ENCODE measurements at regions not wholly inside any gene's neighbourhood (a gene's known extent, or its start where the extent isn't known, plus 50 kb on each side); places are given as distances from the start of the nearest gene placed in this dataset.

DNA sequence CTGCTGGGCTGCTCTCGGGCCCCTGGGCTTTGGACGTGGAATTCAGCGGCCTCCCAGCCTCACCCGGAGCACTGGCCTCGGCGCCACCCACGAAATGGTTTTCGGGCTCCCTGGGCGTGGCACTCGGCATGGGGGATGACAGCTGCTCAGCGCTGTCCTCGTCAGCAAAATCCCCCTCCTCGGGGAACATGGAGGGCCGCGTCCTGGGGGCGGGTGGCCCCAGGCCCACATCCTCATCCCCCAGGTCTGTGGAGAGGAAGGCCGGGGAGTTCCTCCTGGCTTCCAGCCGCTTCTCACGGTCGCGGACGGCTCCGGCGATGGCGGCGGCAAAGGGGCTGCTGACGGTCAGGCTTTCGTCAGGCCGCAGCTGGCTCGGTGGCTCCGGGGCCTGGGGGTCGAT is 88.4 kb downstream of the CTTN start:
- DNase-seq: no peak

DNA sequence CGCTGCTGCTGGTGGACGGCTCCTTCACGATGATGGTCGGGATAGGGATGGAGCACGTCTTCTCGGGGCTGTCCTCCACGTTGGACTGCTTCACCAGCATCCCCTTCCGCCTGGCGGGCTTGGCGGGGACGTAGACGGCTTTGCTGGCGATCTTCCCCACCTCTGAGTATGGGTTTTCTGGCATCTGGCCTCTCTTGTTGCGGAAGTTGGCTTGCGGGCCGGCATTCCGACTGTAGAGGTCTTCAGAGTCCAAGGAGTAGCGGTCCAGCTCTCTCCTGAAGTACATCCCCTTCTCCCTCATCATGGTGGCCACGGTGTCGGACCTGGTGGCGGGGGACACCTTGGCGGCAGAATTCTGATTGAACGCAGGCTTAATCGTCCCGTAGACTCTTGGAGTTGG is 88.8 kb downstream of the CTTN start:
- DNase-seq: no peak

GRCh38 chr11:70487756-70488155 is 89.4 kb downstream of the CTTN start:
- DNase-seq: no peak

DNA sequence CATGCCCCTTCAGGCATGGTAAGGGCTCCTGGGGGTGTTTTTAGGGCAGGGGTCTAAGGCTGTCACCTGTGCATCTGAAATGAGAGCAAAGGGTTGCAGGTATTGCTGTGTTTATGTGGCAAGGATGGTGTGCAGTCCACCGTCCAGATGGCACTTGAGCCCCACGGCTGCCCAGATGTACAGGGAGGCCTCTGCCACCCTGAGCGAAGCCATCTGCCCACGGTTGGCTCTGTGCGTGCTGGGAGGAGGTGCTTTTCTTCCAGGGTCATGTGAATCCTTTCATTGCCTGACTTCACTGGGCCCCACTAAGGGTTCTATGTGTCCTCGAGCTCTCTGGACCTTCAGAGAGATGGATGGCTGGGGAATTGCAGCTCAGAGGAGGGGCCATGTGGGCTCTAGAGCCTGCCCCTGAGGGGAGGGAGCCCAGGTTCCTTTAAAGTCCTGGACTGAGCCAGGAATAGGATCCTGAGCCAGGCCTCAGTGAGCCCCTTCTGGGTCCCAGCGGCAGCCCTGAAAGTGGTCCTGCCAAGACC is 89.9 kb downstream of the CTTN start:
- no peak for DNase-seq

DNA sequence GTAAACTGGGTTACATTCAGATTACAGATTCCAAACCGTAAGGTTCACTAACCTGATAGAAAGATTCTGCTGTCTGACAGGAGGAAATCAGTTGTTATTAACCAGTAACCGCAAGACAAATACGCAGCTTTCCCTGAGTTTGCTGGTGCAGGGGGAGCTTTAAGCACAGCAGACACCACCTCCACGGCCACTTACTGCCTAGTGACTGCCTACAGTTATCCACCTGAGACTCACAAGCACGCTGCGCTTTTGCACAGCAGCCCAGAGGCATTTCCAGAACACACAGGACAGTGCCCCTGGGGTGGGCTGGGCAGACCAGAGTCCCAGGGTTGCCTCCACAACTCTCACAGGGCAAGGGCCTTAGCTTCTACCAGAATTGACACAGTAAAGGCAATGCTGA is 90.9 kb downstream of the CTTN start:
- DNase-seq: no peak

- no peak for DNase-seq
Measured at GRCh38 chr11:70490208-70490607, 91.9 kb downstream of the CTTN start.

GRCh38 chr11:70490723-70491558 is 92.6 kb downstream of the CTTN start:
- DNase-seq: no peak

DNA sequence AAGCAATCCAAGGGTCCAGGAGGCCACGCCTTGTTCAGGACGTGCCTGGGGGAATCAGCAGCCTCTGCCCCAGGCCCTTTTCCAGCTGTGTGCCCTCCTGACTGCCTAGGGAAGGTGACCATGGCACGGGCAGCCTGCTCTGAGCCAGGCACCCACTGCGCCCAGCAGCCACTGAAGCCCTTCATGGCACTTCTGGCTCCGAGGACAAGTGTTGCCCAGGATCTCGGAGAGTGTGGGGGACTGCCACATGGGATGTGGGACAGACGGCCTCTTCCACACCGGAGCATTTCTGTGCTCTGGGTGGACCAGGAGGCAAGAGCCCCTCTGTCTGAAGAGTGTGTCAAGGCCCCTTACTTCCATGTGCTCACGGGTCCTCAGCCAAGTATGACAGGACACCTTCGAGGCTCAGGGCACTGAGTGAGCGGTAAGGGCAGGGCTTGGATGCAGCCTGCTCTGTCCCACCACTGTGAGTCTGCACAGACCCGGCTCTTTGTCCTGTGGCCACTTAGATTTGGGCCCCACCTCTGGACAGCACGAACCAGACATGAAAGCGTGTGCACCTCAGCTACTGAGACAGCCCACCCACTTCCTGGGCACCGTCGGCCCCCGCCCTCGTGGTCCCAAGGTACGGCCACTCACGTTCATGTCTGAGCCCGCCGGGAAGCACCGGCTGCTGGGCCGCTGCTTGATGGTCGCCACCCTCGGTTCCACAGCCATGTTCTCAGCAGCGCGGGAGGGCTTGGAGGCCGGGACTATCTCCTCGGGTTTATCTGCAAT is 93.6 kb downstream of the CTTN start:
- no peak for DNase-seq

DNA sequence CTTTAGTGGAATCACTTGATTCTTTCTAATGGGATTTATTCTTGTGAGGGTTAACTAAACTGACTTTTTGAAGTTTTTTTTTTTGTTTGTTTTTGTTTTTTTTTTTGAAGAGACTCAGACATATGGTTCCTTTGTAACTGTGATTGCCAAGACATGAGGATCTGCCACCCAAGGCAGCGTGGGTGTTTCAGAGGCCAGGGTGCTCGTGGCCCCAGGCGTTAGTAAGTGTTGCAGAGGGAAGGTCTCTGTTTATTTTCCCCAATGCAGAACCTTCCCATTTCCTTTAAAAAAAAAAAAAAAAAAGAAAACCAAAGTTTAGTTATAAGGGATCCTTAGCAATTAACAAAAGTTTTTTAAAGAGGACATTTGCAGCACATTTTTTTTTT is 94.8 kb downstream of the CTTN start:
- DNase-seq: no peak

DNA sequence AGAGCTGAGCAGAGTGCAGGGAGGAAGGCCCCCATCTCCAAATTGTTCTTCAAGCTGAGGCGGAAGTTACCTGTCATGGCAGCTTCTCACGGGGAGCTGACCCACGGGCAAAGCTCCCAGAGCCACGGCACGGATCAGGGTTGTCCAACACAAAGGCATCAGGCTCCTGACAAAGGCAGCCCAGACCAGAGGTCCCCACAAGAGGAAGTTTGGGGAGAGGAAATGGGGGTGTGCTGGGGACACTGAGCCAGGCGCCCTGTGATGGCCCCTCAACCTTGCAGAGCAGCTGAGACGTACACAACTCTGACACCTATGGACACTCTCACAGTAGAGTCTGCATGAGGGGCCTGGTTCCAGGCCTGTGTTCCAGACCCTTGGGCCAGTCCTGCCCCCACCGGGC is 95.6 kb downstream of the CTTN start:
- DNase-seq: no peak

GRCh38 chr11:70494559-70495350 is 96.4 kb downstream of the CTTN start:
- no peak for DNase-seq

DNA sequence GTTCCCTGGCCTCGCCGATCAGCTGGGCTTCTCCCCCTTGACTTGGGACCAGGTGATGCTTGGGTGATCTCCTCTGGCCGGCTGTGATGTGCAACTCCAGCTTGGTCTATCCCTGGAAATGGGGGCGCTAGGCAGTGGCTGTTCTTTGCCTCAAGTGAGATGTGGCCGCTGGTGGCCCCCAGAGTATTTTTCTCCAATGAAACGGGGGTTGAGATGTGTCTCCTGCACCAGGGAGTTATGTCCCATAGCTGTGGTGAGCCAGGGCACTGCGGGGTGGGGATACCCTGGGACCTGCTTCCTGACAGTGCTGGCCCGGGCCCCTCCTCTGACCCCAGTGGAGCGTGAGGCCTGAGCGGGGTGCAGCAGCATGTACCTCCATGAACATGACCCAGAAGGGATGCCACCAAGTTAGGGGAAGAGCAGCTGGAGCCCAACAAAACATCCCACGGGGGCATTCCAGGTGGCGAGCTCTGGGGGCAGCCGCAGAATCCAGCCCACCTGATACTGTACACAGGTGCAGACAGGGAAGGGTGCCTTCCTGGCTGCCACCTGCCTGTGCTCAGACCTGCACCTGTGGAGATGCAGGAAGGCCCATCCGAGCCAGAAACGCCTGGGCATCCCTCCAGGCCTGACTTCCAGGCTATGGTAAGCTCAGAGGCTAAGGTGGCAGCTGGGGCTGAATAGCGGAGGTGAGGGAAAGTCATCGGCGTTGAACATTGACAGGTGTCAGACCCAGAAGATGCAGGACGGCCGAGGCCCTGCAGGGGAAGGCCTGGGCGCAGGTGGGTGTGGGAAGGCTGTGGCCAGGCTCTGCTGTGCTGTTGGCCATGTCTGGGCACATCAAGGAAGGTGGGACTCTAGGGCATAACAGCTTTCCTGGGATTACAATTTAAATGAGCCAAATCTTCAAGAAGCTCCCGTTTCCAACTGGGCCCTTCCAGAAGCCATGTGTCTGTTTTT is 97.3 kb downstream of the CTTN start:
- DNase-seq: no peak

- DNase-seq: no peak
Measured at GRCh38 chr11:70496591-70497535, 98.5 kb downstream of the CTTN start.

GRCh38 chr11:70497536-70498075 is 99.3 kb downstream of the CTTN start:
- DNase-seq: no peak

DNA sequence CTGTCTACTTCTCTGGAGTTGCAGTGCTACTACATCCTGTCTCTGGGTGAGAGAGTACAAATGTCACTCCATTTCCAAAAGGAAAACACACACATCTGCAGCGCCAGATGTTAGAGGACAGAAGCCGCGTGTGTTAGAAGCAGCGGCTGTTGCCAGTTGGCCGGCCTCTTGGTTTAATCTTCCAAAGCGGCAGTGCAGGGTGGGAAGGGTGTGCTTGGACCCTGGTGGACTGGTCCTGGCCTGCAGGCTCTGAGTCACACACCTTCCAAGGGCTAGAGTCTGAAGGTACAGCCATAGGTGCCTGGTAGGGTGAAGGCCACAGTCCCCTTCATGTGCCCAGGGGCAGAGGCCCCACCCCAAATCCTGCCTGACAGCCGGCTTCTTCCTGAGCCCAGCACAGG is 99.8 kb downstream of the CTTN start:
- DNase-seq: no peak

DNA sequence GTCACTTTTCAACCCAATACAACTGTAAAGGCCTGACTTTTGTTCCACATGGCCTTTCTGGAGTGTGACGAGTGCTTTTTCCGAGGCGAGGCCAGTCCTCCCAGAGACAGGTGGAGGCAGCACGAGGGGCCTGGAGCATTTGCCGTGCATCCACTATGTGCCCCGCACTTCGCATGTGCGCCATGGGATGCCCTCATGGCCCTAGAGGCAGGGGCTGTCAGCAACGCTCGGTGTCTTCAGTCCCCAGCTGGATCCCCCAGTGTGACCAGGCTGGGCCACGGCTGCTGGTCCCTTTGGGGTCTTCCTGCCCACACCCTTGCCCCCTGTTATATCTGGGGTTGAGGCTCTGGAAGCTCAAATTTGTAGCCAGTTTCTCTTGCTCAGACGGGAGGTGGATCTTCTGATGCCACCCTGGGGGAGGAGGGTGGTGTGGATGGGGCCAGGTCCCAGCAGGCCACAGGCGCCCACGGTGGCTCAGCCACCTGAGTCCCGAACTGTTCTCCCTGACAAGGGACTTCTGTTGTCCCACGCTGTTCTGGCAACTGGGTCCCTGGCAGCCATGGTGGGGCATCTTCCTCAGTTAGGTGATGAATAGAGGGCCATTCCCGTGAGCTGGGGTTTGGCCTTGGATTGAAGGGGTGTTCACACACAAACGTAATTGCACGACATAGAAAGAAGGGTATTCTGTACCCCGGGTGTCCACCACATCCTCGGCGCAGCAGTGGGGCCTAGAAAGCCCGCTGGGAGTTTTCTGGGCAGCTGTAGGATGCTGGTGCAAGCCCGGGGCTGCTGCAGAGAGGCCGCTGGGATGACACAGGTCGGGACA is 100.9 kb downstream of the CTTN start:
- no peak for DNase-seq

DNA sequence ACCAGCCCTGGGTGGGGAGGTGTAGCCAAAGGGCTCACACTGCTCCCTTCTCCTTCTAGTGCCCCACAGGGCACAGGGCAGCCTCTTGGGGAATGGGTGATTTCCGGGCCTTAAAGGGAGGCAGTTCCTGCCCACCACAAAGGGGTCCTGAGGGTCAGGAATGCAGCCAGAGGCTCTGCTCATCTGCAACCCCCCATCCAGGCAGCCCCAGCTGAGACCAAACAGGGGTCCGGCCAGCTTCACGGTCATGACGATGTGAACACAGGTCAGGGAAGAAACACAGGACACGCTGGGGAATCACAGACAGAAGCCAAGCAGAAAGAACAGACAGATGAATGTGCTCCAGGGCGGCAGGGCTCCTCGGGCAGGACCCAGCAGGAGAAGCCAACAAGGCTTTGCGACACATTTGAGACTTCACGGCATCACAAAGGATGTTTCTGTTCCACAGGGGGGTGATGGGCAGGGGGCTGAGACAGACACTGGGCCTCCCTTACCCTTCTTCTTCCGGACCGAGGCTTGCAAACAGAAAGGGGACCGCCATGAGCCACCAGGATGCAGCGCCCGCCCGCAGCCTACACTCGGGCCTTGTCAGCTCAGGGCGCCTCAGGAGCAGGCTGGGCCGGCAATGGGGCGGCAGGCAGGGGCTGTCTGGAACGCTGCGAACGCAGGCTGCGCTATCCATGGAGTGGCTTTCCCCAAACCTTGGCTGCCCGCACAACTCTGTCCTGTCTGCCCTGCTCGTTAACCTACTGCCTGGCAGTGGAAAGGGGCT is 101.9 kb downstream of the CTTN start:
- no peak for DNase-seq

- DNase-seq: no peak
Measured at GRCh38 chr11:70501051-70501901, 102.9 kb downstream of the CTTN start.

All from CD4-positive, alpha-beta T cell treated with Interleukin-21 for 1 hour (primary cell).